ENCODE measurements at regions not wholly inside any gene's neighbourhood (a gene's known extent, or its start where the extent isn't known, plus 50 kb on each side); places are given as distances from the start of the nearest gene placed in this dataset.

DNA sequence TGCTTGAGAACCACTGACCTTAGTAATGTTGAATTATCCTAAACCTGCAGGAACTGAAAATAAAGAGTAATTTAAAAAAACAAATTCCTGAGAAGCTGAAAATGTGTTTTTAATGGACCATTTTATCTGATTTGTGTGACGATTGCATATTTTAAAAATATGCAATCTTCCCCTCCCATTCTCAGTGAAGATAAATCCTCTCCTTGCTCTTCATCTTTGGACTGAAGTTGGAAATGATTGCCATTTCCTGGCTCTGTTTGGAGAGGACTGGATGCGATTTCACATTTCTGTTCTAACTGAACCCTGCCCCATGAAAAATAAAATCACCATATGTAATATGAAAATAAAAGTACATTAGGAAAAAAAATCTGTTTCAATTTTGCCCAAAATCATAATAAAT, 216.3 kb downstream of the SLC6A15 start:
- H3K36me3 ChIP-seq: no peaks in the 10 kb centered on the region
- no peak overlapping the region for H3K4me3 ChIP-seq
- intact Hi-C loops (cut with DNase I; ENCODE audit: low total_unique reads): no loop called here
- 63 to 78% (median 70%) methylated on average over 2 of the region's 2 CpGs for whole genome bisulfite sequencing, 5 donors
- H3K27ac ChIP-seq: no peak overlapping the region
- no peak for TF ChIP-seq POLR2AphosphoS5 (IDR thresholded peaks at IDR 0.05)
- TF ChIP-seq CTCF (IDR thresholded peaks at IDR 0.05 in 8 of 11, conservative IDR thresholded peaks at IDR 0.05 in 3 of 11): no peak
- no peak for TF ChIP-seq POLR2A (IDR thresholded peaks at IDR 0.05)
- H3K27me3 ChIP-seq (replicated peaks in 1 of 7): no peaks in the 10 kb centered on the region
- no peak for DNase-seq
- no peaks in the 10 kb centered on the region for H3K4me1 ChIP-seq
- H3K9me3 ChIP-seq: no peaks in the 10 kb centered on the region

- no peaks in the 10 kb centered on the region for H3K4me1 ChIP-seq
- intact Hi-C loops (cut with DNase I; ENCODE audit: low total_unique reads): no loop called here
- no peaks in the 10 kb centered on the region for H3K27me3 ChIP-seq (replicated peaks in 1 of 7)
- TF ChIP-seq POLR2A (IDR thresholded peaks at IDR 0.05) (no peak), CTCF (IDR thresholded peaks at IDR 0.05 in 8 of 11, conservative IDR thresholded peaks at IDR 0.05 in 3 of 11) (no peak), POLR2AphosphoS5 (IDR thresholded peaks at IDR 0.05) (no peak)
- no peak overlapping the region for H3K4me3 ChIP-seq
- no peak overlapping the region for H3K27ac ChIP-seq
- no peaks in the 10 kb centered on the region for H3K36me3 ChIP-seq
- no peaks in the 10 kb centered on the region for H3K9me3 ChIP-seq
- DNase-seq: no peak
These were observed 218.5 kb downstream of the SLC6A15 start for GRCh38 chr12:84694116-84694515.

GRCh38 chr12:84692071-84692470, 220.5 kb downstream of the SLC6A15 start:
- intact Hi-C loops (cut with DNase I; ENCODE audit: low total_unique reads): no loop called here
- Histone ChIP-seq H3K36me3 (no peaks in the 10 kb centered on the region), H3K27me3 (replicated peaks in 1 of 7) (no peaks in the 10 kb centered on the region), H3K27ac (no peak overlapping the region), H3K4me1 (no peaks in the 10 kb centered on the region), H3K4me3 (no peak overlapping the region), H3K9me3 (no peaks in the 10 kb centered on the region)
- TF ChIP-seq CTCF (IDR thresholded peaks at IDR 0.05 in 8 of 11, conservative IDR thresholded peaks at IDR 0.05 in 3 of 11): no peak
- no peak for TF ChIP-seq POLR2A (IDR thresholded peaks at IDR 0.05)
- no peak for DNase-seq

- no peak for DNase-seq
- WGBS, 5 donors: 25 to 36% (median 26%) methylated on average over 1 of the region's 1 CpG
- no peak overlapping the region for H3K27ac ChIP-seq
- H3K4me3 ChIP-seq: no peak overlapping the region
- H3K36me3 ChIP-seq: no peaks in the 10 kb centered on the region
- TF ChIP-seq CTCF (IDR thresholded peaks at IDR 0.05 in 8 of 11, conservative IDR thresholded peaks at IDR 0.05 in 3 of 11): no peak
- TF ChIP-seq POLR2A (IDR thresholded peaks at IDR 0.05): no peak
- TF ChIP-seq POLR2AphosphoS5 (IDR thresholded peaks at IDR 0.05): no peak
- no peaks in the 10 kb centered on the region for H3K27me3 ChIP-seq (replicated peaks in 1 of 7)
- H3K4me1 ChIP-seq: no peaks in the 10 kb centered on the region
- intact Hi-C loops (cut with DNase I; ENCODE audit: low total_unique reads): no loop called here
- H3K9me3 ChIP-seq: no peaks in the 10 kb centered on the region
These were observed 221.3 kb downstream of the SLC6A15 start for GRCh38 chr12:84691266-84691665.

Data from spleen (tissue), 11 donors.